H7 (cell line): ENCODE measurements at regions not wholly inside any gene's neighbourhood (a gene's known extent, or its start where the extent isn't known, plus 50 kb on each side); places are given as distances from the start of the nearest gene placed in this dataset.

Experiments used
- DNase-seq: peaks from one replicate; pipeline ENCODE4 v3.0.0; 2012
- H3K27me3 ChIP-seq: 2 replicates; pipeline ENCODE4 v1.6.0; 2011; ENCODE audit warnings: mild to moderate bottlenecking, low read length; ENCODE audit not compliant: control insufficient read depth, insufficient read depth
- H3K36me3 ChIP-seq: replicated peaks from 2 replicates; pipeline ENCODE4 v1.5.1; 2011; ENCODE audit warnings: low read length; ENCODE audit not compliant: control insufficient read depth, insufficient read depth
- H3K4me3 ChIP-seq: 2 replicates; pipeline ENCODE4 v1.5.1; 2011; ENCODE audit warnings: low read depth, mild to moderate bottlenecking, control low read depth, low read length, moderate library complexity; ENCODE audit not compliant: insufficient read depth

DNA sequence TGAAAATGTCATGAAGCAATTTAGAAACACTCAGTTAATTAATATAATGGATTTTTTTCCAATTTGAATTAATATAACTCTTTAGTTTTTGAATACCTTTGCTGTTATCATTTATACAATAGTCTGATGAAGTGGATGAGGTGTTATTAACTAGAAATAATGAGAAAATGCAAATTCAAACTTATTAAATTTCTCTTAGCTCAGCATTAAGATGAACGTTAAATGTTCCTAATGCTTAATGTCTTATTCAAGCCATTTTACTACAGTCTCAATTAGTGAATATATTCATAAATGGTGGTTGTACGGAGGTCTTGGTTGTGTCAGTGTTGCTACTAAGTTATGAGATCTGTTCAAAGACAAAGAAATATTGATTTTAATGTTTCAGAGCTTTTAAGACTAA, 186.3 kb downstream of the DTHD1 start:
- H3K27me3 ChIP-seq = no peaks in the 10 kb centered on the region
- DNase-seq = no peak
- no peaks in the 10 kb centered on the region for H3K36me3 ChIP-seq
- no peak overlapping the region for H3K4me3 ChIP-seq

DNA sequence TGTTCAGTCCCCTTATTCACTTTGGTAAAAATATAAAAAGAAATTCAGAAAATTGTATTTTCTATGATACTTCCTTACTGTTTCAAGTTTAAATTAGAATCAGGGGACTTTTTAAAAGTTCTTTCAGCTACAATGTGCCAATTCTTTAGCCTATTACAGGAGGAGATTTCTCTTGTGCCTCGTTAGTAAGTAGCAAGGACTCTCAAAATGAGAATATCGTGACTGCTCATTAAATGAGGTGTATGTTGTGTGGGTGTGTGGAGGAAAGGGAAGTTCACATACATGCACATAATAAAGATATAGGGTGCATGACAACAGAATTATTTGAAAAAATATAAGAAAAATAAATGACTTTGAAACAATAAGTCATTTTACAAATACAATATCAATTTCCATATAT, 190.5 kb downstream of the DTHD1 start:
- H3K27me3 ChIP-seq = no peaks in the 10 kb centered on the region
- no peak overlapping the region for H3K4me3 ChIP-seq
- no peaks in the 10 kb centered on the region for H3K36me3 ChIP-seq
- DNase-seq = no peak

DNA sequence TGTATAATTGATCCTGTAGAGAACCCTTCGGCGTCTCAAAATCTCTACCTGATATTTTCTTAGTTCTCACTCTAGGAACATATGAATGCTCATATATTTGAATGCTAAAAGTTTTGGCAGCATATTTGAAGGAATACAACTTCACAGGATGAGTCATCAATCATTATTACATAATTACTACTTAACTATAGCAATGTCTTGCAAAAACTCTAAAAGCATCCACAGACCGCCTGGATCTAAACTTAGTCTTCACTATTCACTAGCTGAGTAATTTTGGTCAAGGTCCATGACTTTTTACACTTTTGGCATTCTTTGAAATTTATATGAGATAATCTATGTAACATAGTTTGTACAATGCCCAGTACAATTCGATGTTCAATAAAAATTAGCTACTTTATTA, 194.7 kb downstream of the DTHD1 start:
- H3K36me3 ChIP-seq = no peaks in the 10 kb centered on the region
- H3K4me3 ChIP-seq = no peak overlapping the region
- no peaks in the 10 kb centered on the region for H3K27me3 ChIP-seq
- DNase-seq = no peak

DNA sequence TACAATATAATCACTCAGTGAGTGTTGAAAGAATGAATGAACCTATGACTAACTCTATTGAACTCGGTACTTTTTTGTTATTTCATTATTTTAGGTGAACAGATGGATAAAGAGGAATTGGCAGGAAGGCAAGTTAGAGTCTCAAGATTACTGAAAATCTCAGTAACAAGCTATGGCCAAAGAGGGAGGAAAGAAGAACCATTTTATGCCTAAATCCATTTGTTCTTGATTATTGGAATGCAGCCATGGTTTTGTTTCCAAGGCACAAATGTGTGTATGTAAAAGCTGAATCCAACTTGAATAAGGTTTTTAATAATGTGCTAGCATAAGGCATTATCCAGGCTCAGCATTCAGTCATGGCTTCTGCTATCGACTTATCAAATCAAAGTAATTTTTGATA, 196.4 kb downstream of the DTHD1 start:
- Histone ChIP-seq H3K36me3 (no peaks in the 10 kb centered on the region), H3K4me3 (no peak overlapping the region), H3K27me3 (no peaks in the 10 kb centered on the region)
- no peak for DNase-seq

DNA sequence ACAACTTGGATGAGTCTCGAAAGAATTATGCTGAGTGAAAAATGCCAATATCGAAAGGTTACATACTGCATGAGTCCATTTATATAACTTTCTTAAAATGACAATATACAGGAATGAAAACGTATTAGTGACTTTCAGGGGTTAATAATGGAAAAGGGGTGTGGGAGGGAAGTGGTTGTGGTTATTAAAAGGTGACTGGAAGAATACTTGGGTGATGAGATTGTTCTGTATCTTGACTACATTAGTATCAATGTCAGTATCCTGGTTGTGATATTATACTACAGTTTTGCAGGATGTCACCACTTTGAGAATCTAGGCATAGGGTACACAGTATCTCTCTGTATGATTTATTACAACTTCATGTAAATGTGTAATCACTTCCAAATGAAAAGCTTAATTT, 204.5 kb downstream of the DTHD1 start:
- DNase-seq = no peak
- no peak overlapping the region for H3K4me3 ChIP-seq
- H3K36me3 ChIP-seq = no peaks in the 10 kb centered on the region
- no peaks in the 10 kb centered on the region for H3K27me3 ChIP-seq

DNA sequence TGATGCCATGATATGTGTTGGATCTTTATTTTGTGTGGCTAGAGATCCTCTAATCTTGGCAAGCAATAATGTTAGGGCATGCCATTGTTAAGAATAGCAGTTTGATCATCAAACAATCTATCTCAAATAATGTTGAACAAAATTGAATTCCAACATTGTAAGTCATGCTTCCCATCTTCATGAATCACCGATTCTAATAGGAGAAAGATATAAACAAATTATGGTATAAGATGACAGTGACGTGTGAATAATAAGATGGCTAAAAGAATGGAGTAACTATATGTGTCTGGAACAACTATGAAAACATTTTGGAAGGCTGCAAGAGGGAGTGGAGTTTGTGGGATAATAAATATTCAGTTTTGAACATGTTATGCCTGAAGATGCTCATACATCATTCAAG, 208.4 kb downstream of the DTHD1 start:
- DNase-seq = no peak
- Histone ChIP-seq H3K36me3 (no peaks in the 10 kb centered on the region), H3K27me3 (no peaks in the 10 kb centered on the region), H3K4me3 (no peak overlapping the region)

DNA sequence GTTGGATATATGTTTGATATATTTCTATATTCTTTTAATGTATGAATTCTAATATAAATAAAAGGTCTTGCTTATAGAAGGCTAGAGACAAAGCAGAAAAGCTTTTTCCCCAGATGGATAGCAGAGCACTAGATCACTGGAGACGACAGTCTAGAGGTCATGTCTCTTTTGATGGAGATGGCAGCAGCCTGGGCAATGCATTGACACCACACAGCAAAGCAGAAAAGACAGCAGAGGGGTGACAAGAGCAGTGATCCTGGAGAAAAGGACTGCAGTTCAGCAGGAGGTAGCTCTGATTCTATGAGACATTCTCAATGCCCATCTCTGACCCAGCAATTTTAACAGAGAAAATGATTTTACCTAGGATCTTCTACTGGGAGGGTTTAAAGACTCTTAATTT, 210.6 kb downstream of the DTHD1 start:
- Histone ChIP-seq H3K36me3 (no peaks in the 10 kb centered on the region), H3K4me3 (no peak overlapping the region), H3K27me3 (no peaks in the 10 kb centered on the region)
- no peak for DNase-seq

DNA sequence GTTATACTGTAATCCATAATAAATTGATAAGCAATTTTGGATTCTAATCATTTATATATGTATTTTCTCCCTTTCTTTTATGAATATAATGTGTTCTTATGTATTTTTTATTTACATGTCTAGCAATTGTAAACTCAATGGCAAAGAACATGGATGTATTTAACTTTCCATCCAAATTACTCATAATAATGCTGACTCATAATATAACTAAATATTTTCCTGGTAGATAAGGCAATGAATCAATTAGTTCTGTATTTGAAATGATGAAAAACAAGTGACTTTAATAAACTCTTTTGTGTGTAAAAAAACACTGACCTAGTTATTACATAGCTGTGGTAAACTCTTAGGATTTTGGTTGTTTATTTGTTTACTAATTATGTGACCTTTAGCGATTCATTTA, 211.2 kb downstream of the DTHD1 start:
- Histone ChIP-seq H3K27me3 (no peaks in the 10 kb centered on the region), H3K36me3 (no peaks in the 10 kb centered on the region)
- DNase-seq = no peak

DNA sequence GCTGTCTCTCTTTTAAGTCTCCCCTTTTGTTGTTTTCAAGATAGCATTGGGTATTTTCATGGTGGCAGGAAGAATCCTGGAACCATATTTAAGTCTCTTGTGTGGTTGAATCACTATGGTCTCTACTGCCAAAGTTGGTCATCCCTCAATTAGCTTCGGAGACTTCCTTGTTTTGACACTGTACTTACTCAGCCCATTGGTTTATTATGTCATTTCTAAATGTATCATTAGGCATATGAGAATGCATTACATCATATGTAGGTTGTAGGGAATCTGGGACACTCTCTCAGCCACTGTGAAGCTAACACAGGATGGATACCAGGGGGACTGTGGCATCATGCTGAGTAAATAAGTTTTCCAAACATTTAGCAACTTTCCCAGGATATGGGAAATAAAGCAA, 211.8 kb downstream of the DTHD1 start:
- Histone ChIP-seq H3K4me3 (no peak overlapping the region), H3K36me3 (no peaks in the 10 kb centered on the region), H3K27me3 (no peaks in the 10 kb centered on the region)
- DNase-seq = no peak

More for the DNA sequence above, 211.2 kb downstream of the DTHD1 start:
- no peak overlapping the region for H3K4me3 ChIP-seq

DNA sequence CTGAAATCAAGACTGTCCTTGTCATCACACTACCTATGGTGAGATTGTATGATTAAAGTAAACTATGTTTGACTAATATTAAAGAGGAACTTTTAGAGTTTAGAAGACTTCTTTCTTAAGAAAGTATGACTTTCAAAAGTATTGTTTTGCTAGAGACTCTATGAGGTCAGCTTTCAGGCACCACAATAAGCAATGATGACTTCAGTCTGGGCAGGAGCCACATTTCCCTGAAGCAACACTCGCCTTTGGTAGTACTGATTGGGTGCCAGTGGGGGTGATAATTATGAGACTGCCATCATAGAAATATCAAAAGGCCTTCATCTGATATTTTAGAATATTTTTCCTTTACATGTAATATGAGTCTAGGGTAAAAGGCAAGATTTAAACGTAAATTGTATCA, 212.6 kb downstream of the DTHD1 start:
- Histone ChIP-seq H3K27me3 (no peaks in the 10 kb centered on the region), H3K36me3 (no peaks in the 10 kb centered on the region), H3K4me3 (no peak overlapping the region)
- DNase-seq = no peak

DNA sequence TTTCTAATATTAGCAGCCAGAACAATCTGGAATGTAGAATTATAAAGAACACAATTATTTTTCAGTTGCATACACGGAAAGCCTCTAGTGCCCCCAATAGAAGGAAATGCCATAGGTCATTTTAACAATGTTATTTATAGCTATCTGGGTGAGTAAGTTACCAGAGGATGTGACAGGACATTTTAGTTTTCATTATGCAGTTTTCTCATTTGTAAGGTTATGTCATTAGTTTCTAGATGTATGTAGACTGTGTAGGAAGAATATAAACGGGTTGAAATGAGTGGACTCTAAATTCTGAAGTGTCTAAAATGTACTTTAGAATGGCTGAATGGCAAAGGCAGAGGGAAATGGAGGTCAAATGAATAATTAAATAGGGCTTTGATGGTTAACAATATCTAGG, 213.3 kb downstream of the DTHD1 start:
- no peak overlapping the region for H3K4me3 ChIP-seq
- no peaks in the 10 kb centered on the region for H3K27me3 ChIP-seq
- H3K36me3 ChIP-seq = no peaks in the 10 kb centered on the region
- no peak for DNase-seq

DNA sequence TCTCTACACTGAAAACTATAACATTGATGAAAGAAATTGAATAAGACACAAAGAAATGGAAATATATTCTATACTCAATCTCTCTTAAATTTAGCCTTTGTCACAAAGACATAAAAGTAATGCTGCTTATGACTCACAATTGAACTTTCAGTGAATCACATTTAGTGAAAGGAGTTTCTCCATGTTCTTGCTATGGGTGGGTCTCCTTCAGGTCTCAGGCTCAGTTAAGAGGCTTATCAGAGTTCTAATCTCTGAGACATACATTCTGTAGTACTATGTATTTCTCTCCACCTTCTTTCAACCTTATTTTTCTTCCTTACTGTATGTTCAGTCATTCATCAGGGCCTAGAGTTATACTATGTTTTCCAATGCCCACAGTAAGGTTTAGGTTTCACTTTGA, 220.9 kb downstream of the DTHD1 start:
- Histone ChIP-seq H3K36me3 (no peaks in the 10 kb centered on the region), H3K4me3 (no peak overlapping the region), H3K27me3 (no peaks in the 10 kb centered on the region)
- no peak for DNase-seq

DNA sequence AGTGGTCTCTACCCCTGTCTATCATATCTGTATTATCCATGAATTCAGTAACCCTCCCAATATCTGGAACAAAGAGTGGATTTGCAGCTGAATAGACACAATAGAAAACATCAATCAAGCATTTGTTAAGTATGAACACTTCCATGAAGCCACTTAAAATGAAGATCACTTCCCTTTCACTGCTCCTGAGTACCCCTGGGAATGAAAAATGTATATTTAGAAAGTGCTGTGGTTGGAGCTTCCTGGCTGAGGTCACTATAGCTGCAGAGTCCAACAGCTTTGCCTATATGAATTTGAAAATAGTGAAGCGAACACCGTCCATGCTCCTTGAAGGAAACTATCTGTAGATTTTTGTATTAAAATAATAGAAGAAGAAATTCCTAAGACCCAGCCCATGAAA, 227.0 kb downstream of the DTHD1 start:
- H3K36me3 ChIP-seq = no peaks in the 10 kb centered on the region
- no peaks in the 10 kb centered on the region for H3K27me3 ChIP-seq
- no peak overlapping the region for H3K4me3 ChIP-seq
- no peak for DNase-seq

DNA sequence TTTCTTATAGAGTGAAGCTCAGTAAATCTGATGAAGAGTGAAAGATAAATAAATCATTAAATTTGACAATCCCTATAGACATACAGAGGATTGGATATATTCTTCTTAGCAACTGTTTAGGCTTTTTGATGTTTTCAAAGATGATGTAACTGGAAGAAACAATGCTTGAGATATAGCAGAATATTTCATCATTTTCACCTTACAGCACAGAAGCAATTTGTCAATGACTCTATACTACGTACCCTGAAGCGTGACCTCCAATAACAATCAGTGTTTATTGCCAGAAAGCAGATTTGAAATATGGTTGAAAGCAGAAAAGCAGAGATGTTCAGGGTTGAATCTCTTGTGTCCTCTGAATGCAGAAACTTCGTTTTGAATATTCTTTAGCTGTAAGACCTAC, 228.4 kb downstream of the DTHD1 start:
- Histone ChIP-seq H3K27me3 (no peaks in the 10 kb centered on the region), H3K36me3 (no peaks in the 10 kb centered on the region), H3K4me3 (no peak overlapping the region)
- DNase-seq = no peak

DNA sequence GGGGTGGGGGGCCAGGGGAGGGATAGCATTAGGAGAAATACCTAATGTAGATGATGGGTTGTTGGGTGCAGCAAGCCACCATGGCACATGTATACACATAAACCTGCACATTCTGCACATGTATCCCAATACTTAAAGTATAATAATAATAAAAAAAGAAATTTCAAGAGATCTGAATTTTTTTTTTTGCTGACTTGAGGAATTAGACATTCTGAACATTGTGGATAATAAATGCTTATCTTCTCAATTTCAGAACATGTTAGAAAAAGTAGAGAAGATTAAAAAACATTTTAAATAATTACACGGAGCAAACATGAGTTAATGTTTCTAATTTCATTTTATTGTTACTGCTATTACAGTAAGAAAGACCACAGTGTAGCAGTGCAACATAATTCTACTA, 230.4 kb downstream of the DTHD1 start:
- Histone ChIP-seq H3K27me3 (no peaks in the 10 kb centered on the region), H3K4me3 (no peak overlapping the region)
- DNase-seq = no peak

DNA sequence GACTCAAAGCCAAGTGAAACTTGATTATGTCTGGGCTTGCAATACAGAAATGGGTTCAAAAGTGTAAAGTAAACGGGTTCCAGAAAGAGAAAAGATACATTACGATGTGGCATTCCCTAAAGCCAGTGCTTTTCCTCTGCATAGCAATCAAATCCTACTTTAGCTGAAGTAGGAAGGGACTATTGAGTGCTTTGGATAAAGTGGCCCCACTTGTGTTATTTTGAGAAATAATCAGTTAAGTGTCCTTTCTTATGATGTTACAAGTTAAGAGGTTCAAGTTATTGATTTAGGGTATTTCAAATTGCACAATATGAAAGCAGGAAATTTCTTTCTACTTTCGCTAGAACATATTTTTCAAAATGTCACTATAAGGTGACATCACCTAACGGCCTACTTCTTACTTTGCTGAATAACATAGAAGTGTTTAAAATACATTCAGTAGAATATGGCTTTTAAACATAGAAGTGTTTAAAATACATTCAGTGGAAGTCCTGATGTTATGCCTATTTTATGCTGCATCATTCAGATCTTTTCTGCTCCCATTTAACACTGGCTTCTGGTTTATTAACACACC, 235.2 kb downstream of the DTHD1 start:
- no peak for DNase-seq
- Histone ChIP-seq H3K36me3 (no peaks in the 10 kb centered on the region), H3K27me3 (no peaks in the 10 kb centered on the region), H3K4me3 (no peak overlapping the region)

More for the DNA sequence above, 230.4 kb downstream of the DTHD1 start:
- no peaks in the 10 kb centered on the region for H3K36me3 ChIP-seq
